ENCODE measurements at regions not wholly inside any gene's neighbourhood (a gene's known extent, or its start where the extent isn't known, plus 50 kb on each side); places are given as distances from the start of the nearest gene placed in this dataset.

DNA sequence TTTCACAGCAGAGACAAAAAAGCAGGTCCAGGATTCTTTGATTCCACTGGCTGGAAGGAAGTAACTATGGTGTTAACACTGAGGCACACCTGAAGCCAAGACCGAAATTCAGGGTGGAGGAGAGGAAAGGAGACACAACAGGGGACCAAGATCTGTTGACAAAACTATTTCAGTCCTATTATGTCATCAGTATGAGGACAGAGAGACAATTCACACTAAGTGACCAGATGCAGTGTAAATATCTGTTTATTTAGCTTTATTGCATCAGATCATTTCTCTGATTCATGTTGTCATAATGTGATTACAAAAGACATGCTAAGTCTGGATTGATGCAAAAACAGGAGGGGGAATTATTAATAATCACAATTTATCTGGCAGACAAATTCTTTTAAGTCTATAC, 118.8 kb downstream of the SIPA1L2 start (continued):
- TF ChIP-seq, protein P1, sequence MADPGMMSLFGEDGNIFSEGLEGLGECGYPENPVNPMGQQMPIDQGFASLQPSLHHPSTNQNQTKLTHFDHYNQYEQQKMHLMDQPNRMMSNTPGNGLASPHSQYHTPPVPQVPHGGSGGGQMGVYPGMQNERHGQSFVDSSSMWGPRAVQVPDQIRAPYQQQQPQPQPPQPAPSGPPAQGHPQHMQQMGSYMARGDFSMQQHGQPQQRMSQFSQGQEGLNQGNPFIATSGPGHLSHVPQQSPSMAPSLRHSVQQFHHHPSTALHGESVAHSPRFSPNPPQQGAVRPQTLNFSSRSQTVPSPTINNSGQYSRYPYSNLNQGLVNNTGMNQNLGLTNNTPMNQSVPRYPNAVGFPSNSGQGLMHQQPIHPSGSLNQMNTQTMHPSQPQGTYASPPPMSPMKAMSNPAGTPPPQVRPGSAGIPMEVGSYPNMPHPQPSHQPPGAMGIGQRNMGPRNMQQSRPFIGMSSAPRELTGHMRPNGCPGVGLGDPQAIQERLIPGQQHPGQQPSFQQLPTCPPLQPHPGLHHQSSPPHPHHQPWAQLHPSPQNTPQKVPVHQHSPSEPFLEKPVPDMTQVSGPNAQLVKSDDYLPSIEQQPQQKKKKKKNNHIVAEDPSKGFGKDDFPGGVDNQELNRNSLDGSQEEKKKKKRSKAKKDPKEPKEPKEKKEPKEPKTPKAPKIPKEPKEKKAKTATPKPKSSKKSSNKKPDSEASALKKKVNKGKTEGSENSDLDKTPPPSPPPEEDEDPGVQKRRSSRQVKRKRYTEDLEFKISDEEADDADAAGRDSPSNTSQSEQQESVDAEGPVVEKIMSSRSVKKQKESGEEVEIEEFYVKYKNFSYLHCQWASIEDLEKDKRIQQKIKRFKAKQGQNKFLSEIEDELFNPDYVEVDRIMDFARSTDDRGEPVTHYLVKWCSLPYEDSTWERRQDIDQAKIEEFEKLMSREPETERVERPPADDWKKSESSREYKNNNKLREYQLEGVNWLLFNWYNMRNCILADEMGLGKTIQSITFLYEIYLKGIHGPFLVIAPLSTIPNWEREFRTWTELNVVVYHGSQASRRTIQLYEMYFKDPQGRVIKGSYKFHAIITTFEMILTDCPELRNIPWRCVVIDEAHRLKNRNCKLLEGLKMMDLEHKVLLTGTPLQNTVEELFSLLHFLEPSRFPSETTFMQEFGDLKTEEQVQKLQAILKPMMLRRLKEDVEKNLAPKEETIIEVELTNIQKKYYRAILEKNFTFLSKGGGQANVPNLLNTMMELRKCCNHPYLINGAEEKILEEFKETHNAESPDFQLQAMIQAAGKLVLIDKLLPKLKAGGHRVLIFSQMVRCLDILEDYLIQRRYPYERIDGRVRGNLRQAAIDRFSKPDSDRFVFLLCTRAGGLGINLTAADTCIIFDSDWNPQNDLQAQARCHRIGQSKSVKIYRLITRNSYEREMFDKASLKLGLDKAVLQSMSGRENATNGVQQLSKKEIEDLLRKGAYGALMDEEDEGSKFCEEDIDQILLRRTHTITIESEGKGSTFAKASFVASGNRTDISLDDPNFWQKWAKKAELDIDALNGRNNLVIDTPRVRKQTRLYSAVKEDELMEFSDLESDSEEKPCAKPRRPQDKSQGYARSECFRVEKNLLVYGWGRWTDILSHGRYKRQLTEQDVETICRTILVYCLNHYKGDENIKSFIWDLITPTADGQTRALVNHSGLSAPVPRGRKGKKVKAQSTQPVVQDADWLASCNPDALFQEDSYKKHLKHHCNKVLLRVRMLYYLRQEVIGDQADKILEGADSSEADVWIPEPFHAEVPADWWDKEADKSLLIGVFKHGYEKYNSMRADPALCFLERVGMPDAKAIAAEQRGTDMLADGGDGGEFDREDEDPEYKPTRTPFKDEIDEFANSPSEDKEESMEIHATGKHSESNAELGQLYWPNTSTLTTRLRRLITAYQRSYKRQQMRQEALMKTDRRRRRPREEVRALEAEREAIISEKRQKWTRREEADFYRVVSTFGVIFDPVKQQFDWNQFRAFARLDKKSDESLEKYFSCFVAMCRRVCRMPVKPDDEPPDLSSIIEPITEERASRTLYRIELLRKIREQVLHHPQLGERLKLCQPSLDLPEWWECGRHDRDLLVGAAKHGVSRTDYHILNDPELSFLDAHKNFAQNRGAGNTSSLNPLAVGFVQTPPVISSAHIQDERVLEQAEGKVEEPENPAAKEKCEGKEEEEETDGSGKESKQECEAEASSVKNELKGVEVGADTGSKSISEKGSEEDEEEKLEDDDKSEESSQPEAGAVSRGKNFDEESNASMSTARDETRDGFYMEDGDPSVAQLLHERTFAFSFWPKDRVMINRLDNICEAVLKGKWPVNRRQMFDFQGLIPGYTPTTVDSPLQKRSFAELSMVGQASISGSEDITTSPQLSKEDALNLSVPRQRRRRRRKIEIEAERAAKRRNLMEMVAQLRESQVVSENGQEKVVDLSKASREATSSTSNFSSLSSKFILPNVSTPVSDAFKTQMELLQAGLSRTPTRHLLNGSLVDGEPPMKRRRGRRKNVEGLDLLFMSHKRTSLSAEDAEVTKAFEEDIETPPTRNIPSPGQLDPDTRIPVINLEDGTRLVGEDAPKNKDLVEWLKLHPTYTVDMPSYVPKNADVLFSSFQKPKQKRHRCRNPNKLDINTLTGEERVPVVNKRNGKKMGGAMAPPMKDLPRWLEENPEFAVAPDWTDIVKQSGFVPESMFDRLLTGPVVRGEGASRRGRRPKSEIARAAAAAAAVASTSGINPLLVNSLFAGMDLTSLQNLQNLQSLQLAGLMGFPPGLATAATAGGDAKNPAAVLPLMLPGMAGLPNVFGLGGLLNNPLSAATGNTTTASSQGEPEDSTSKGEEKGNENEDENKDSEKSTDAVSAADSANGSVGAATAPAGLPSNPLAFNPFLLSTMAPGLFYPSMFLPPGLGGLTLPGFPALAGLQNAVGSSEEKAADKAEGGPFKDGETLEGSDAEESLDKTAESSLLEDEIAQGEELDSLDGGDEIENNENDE (IDR thresholded peaks at IDR 0.05; ENCODE audit: insufficient replicate concordance, low read length): no peak
- TF ChIP-seq SUZ12 (IDR thresholded peaks at IDR 0.05; ENCODE audit: low read length) (no peak), BCL11A (IDR thresholded peaks at IDR 0.05; ENCODE audit: low read depth in 2 of 2, low read length in 2 of 2) (no peak), ASH2L (IDR thresholded peaks at IDR 0.05; ENCODE audit: low read length) (no peak), TAF1 (IDR thresholded peaks at IDR 0.05; ENCODE audit: low read depth, low read length) (no peak), RFX5 (IDR thresholded peaks at IDR 0.05; ENCODE audit: borderline replicate concordance, low read depth, low read length) (no peak)

Measured in H1 (cell line).